GM04504 (cell line): ENCODE measurements at regions not wholly inside any gene's neighbourhood (a gene's known extent, or its start where the extent isn't known, plus 50 kb on each side); places are given as distances from the start of the nearest gene placed in this dataset.

Experiments
- DNase-seq: peaks from one replicate; pipeline ENCODE4 v3.0.0-alpha.2; 2012; ENCODE audit warnings: low read depth

GRCh38 chr3:102113421-102114041 lies 264.2 kb downstream of the NFKBIZ start:
- DNase-seq, result no peak

GRCh38 chr3:102114264-102114979 lies 265.1 kb downstream of the NFKBIZ start:
- DNase-seq, result no peak

GRCh38 chr3:102122527-102122926 lies 273.2 kb downstream of the NFKBIZ start:
- DNase-seq, result no peak

GRCh38 chr3:102123590-102124190 lies 274.4 kb downstream of the NFKBIZ start:
- no peak for DNase-seq

- DNase-seq, result no peak
These were observed 275.0 kb downstream of the NFKBIZ start for GRCh38 chr3:102124282-102124681.

- DNase-seq, result no peak
These were observed 275.4 kb downstream of the NFKBIZ start for GRCh38 chr3:102124704-102125103.

- DNase-seq, result no peak
These were observed 276.1 kb downstream of the NFKBIZ start for GRCh38 chr3:102125197-102125993.

GRCh38 chr3:102125994-102126368 lies 276.7 kb downstream of the NFKBIZ start:
- DNase-seq, result no peak

- DNase-seq, result peak; percentile 32
These were observed 280.7 kb downstream of the NFKBIZ start for GRCh38 chr3:102129760-102130608.

GRCh38 chr3:102132370-102132769 lies 283.1 kb downstream of the NFKBIZ start:
- no peak for DNase-seq

GRCh38 chr3:102133376-102133775 lies 284.1 kb downstream of the NFKBIZ start:
- DNase-seq, result no peak

- no peak for DNase-seq
These were observed 286.0 kb downstream of the NFKBIZ start for GRCh38 chr3:102135316-102135715.

- DNase-seq, result no peak
These were observed 286.9 kb downstream of the NFKBIZ start for GRCh38 chr3:102136183-102136582.

- DNase-seq, result no peak
These were observed 290.8 kb downstream of the NFKBIZ start for GRCh38 chr3:102140116-102140515.

- DNase-seq, result no peak
These were observed 292.0 kb downstream of the NFKBIZ start for GRCh38 chr3:102141096-102141927.

- no peak for DNase-seq
These were observed 292.6 kb downstream of the NFKBIZ start for GRCh38 chr3:102141928-102142239.

- DNase-seq, result no peak
These were observed 292.3 kb upstream of the ZPLD1 start for GRCh38 chr3:102142379-102143060.

GRCh38 chr3:102143536-102143935 lies 291.3 kb upstream of the ZPLD1 start:
- DNase-seq, result no peak

GRCh38 chr3:102144063-102144462 lies 290.8 kb upstream of the ZPLD1 start:
- no peak for DNase-seq

- DNase-seq, result no peak
These were observed 286.0 kb upstream of the ZPLD1 start for GRCh38 chr3:102148598-102149337.
